ENCODE measurements at regions not wholly inside any gene's neighbourhood (a gene's known extent, or its start where the extent isn't known, plus 50 kb on each side); places are given as distances from the start of the nearest gene placed in this dataset.
"Not testable (repeated sequence)": the region's sequence is repeated elsewhere in the genome, so short reads cannot be mapped to it uniquely, and the experiment has no call there.

GRCh38 chr17:70323269-70323668 lies 153.9 kb downstream of the KCNJ2 start:
- DNase-seq (ENCODE audit: low spot score) = no peak

GRCh38 chr17:70324031-70324430 lies 154.7 kb downstream of the KCNJ2 start:
- no peak for DNase-seq (ENCODE audit: low spot score)

DNA sequence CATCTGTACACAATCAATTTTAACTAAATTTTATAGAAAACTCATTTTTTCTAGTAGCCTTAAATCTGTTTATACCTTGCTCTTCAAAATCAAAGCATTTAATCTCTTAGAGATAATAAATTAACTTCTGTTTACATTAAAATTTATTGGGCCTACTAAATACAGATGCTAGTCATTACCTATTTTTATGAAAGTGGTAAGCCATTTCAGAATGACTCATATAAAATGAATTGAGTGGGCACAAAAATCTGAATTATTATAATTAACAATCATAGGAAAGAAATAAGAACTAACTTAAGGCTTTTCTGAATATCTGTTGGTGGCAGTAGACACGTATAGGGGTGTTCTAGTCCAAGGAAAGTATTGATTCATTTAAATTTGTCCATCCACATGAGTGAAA lies 157.9 kb downstream of the KCNJ2 start:
- no peak for DNase-seq (ENCODE audit: low spot score)

DNA sequence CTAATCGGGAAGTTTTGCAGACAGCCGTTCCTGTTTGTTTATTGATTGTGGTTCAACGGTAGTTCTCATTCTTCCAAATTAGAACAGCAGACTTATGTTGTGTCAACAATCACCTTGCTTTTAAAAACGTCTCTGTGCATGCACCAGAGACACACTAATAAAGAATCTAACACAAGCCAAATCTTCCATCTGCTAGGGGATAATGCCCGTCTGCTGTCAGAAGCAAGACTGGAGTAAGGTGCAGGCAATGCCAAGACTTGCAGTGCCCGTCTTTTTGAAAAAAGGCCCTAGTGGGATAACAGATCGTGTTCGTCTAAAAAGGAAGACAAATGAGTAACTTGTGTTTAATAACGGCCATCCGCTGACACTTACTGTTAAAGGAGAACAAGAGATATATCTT lies 158.4 kb downstream of the KCNJ2 start:
- DNase-seq (ENCODE audit: low spot score) = no peak

DNA sequence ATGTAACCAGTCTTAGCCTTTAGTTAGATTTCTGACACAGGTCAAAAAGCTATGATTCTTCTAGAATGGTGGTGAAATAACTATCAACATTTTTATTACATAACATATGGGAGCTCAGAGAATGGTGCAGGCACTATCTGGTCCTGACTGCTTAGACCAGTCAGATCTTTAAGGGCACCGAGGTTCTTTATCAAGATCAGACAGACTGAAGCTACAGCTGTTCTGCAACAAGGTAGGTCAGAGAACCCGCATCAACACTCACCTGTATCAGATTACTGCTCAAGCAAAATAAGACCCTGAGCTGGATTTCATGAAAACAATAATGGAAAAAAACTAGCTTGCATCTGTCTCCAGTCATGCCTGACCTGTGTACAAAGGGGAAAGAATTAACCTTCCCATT lies 160.4 kb downstream of the KCNJ2 start:
- no peak for DNase-seq (ENCODE audit: low spot score)

- DNase-seq (ENCODE audit: low spot score) = not testable (repeated sequence)
Observed at GRCh38 chr17:70331066-70331465, 161.7 kb downstream of the KCNJ2 start.

GRCh38 chr17:70332356-70333210 lies 163.3 kb downstream of the KCNJ2 start:
- no peak for DNase-seq (ENCODE audit: low spot score)

GRCh38 chr17:70336411-70336810 lies 167.1 kb downstream of the KCNJ2 start:
- DNase-seq (ENCODE audit: low spot score) = no peak

GRCh38 chr17:70338946-70339354 lies 169.6 kb downstream of the KCNJ2 start:
- DNase-seq (ENCODE audit: low spot score) = no peak

DNA sequence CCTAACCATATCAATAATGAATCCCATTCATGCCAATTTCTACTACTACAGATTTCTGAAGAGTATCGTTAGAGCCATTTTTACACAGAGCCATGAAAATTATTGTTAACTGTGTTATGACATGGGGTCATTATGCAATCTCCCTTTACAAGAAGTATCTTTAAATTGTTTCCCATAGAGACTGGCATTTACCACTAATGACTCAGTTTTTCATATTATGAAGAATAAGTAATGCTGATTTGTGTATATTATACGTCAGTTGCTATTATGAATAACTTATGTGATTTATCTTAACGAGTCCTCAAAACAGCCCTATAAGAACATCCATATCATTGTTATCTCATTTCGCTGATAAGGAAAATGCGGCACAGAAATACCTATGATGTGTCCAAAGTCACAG lies 173.8 kb downstream of the KCNJ2 start:
- no peak for DNase-seq (ENCODE audit: low spot score)

GRCh38 chr17:70344386-70345060 lies 175.2 kb downstream of the KCNJ2 start:
- DNase-seq (ENCODE audit: low spot score) = no peak

- DNase-seq (ENCODE audit: low spot score) = no peak
Observed at GRCh38 chr17:70345061-70345460, 175.7 kb downstream of the KCNJ2 start.

- no peak for DNase-seq (ENCODE audit: low spot score)
Observed at GRCh38 chr17:70352834-70353233, 183.5 kb downstream of the KCNJ2 start.

- DNase-seq (ENCODE audit: low spot score) = no peak
Observed at GRCh38 chr17:70353408-70354092, 184.2 kb downstream of the KCNJ2 start.

DNA sequence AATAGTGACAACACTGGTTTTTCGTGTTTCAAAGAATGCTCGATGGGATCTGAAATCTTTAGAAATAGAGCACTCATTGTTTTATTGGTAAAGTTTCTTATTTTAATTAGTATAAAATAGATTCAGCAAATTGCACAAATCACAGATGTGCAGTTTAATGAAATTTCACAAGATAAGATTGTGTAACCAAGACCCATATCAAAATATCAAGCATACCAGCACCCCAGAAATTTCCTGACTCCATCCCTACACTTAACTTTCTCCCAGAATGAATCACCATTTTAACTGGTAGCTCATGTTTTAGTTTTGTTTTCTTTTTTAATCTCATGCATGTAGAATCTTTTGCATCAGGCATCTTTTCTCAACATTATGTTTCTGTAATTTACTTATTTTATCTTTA lies 185.9 kb downstream of the KCNJ2 start:
- no peak for DNase-seq (ENCODE audit: low spot score)

DNA sequence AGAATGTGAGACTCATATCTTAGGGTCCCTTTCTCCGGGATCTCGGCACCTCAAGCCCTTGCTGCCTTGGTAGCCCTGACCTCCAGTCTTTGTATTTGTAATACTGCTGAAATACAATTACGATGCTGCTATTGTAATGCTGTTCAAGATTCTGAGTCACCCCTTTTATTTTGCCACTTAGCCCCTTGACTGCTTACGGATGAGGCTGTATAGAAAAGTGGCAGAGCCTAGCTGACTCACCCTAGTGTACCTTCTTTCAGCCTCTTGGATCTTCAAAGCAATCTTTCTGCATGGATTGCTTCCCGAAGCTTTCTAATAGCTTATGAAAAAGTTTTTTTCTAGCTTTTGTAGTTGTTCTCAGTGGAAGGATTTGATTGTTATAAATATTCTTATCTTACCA lies 187.9 kb downstream of the KCNJ2 start:
- no peak for DNase-seq (ENCODE audit: low spot score)

DNA sequence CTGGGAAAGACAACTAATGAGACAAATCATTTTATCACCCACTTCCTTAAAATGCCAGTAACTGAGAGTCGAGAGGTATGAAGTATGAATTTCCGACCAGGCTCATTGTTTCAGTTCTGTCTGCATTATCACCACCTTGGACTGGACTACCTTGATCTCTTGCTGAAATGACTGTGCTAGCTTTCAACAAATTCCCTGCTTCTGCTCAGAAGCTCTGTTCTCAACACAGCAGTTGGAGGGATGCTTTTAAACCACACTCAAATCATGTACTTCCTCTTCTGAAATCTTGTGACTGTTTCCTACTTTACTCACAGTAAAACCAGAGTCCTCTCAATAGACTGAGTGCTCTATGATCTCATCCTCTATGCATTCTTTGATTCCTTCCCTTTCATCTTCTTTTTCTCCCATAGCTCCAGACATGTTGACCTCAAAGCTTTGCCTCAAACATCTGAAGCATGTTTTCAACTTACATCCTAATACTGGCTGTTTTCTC lies 195.8 kb downstream of the KCNJ2 start:
- DNase-seq (ENCODE audit: low spot score) = no peak

DNA sequence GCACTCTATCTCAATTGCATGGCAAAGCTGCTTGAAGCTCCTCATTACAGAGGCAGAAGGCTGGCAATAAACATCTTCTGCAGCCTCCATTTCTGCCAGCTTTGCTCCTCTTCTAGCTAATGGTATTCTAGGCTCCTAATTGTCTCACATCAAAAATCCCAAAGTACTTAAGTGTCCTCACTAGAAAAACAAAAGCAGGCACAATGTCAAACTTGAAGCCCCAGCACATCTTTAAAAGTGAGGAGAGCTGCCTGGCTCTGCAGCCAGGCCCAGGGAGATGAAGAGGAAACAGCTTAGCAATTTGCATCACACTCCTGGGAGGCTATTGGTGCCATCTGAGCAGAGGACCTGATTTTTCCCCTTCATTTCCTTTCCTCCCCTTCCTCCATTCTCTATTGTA lies 197.1 kb downstream of the KCNJ2 start:
- DNase-seq (ENCODE audit: low spot score) = peak; percentile 18

- no peak for DNase-seq (ENCODE audit: low spot score)
Observed at GRCh38 chr17:70368011-70368410, 198.7 kb downstream of the KCNJ2 start.

- no peak for DNase-seq (ENCODE audit: low spot score)
Observed at GRCh38 chr17:70369391-70369790, 200.1 kb downstream of the KCNJ2 start.

GRCh38 chr17:70370816-70371215 lies 201.5 kb downstream of the KCNJ2 start:
- no peak for DNase-seq (ENCODE audit: low spot score)

DNA sequence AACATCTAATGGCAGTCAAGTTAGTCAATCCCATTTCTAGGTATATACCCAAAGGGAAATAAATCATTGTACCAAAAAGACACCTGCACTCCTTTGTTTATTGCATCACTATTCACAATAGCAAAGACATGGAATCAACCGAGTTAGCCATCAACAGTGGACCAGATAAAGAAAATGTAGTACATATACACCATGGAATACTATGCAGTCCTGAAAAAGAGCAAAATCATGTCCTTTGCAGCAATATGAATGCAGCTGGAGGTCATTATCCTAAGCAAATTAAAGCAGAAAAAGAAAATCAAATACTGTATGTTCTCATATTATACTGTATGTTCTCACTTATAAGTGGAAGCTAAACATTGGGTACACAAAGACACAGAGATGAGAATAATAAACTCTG lies 204.0 kb downstream of the KCNJ2 start:
- DNase-seq (ENCODE audit: low spot score) = no peak

GRCh38 chr17:70374496-70374895 lies 205.2 kb downstream of the KCNJ2 start:
- no peak for DNase-seq (ENCODE audit: low spot score)
